Activated gamma-delta T cell treated with anti-CD3 and anti-CD28 coated beads, Interleukin-2, amount 50 U/mL, for 16 hours (primary cell): ENCODE measurements at regions not wholly inside any gene's neighbourhood (a gene's known extent, or its start where the extent isn't known, plus 50 kb on each side); places are given as distances from the start of the nearest gene placed in this dataset.

Source experiments
- DNase-seq: peaks from one replicate; pipeline ENCODE4 v3.0.0-alpha.2; 2020; ENCODE audit warnings: low read depth

GRCh38 chr7:32264702-32265284 is 194.6 kb upstream of the PDE1C start:
- no peak for DNase-seq

- no peak for DNase-seq
Observed at GRCh38 chr7:32263611-32264010, 193.4 kb upstream of the PDE1C start.

GRCh38 chr7:32262315-32262714 is 192.1 kb upstream of the PDE1C start:
- DNase-seq = no peak

- DNase-seq = no peak
Observed at GRCh38 chr7:32259931-32260596, 189.9 kb upstream of the PDE1C start.

GRCh38 chr7:32258265-32258664 is 188.1 kb upstream of the PDE1C start:
- no peak for DNase-seq

GRCh38 chr7:32257621-32258020 is 187.4 kb upstream of the PDE1C start:
- no peak for DNase-seq

- no peak for DNase-seq
Observed at GRCh38 chr7:32256811-32257210, 186.6 kb upstream of the PDE1C start.

- no peak for DNase-seq
Observed at GRCh38 chr7:32256376-32256775, 186.2 kb upstream of the PDE1C start.

GRCh38 chr7:32255036-32255435 is 184.8 kb upstream of the PDE1C start:
- DNase-seq = no peak

GRCh38 chr7:32253299-32253698 is 183.1 kb upstream of the PDE1C start:
- no peak for DNase-seq

GRCh38 chr7:32251659-32252058 is 181.5 kb upstream of the PDE1C start:
- DNase-seq = no peak

- DNase-seq = no peak
Observed at GRCh38 chr7:32250471-32251260, 180.5 kb upstream of the PDE1C start.

GRCh38 chr7:32250003-32250402 is 179.8 kb upstream of the PDE1C start:
- DNase-seq = no peak

GRCh38 chr7:32248522-32248921 is 178.3 kb upstream of the PDE1C start:
- no peak for DNase-seq

GRCh38 chr7:32244806-32245345 is 174.7 kb upstream of the PDE1C start:
- DNase-seq = no peak

GRCh38 chr7:32243687-32244290 is 173.6 kb upstream of the PDE1C start:
- no peak for DNase-seq

- DNase-seq = no peak
Observed at GRCh38 chr7:32242436-32242835, 172.2 kb upstream of the PDE1C start.

- DNase-seq = no peak
Observed at GRCh38 chr7:32241636-32242035, 171.4 kb upstream of the PDE1C start.

- no peak for DNase-seq
Observed at GRCh38 chr7:32239764-32240163, 169.6 kb upstream of the PDE1C start.

GRCh38 chr7:32228601-32229000 is 158.4 kb upstream of the PDE1C start:
- DNase-seq = no peak

- DNase-seq = no peak
Observed at GRCh38 chr7:32227746-32228145, 157.5 kb upstream of the PDE1C start.

GRCh38 chr7:32224276-32224675 is 154.1 kb upstream of the PDE1C start:
- no peak for DNase-seq

- no peak for DNase-seq
Observed at GRCh38 chr7:32223721-32224120, 153.5 kb upstream of the PDE1C start.
